OCI-LY7 (cell line): ENCODE measurements at regions not wholly inside any gene's neighbourhood (a gene's known extent, or its start where the extent isn't known, plus 50 kb on each side); places are given as distances from the start of the nearest gene placed in this dataset.

Experiments used
- BruUV-seq: library from RNA; stranded (reverse); fragments of 400-500 nt; replicated peaks from 2 replicates; lab custom pipeline; 2021; lab: Mats Ljungman, UMichigan
- CTCF ChIA-PET: fragments of 300-600 bp; sonication (Branson Sonifier 250); formaldehyde crosslinking; loops from one replicate; lab custom pipeline; 2022; ENCODE audit warnings: antibody characterized with exemption; ENCODE audit not compliant: unreplicated experiment; lab: Charles Lee
- POLR2A ChIA-PET: fragments of 300-600 bp; sonication (Branson Sonifier 250); formaldehyde crosslinking; loops from one replicate; lab custom pipeline; 2022; ENCODE audit warnings: antibody characterized with exemption; lab: Charles Lee
- DNase-seq: peaks from one replicate; pipeline ENCODE4 v3.0.0-alpha.2; 2015; ENCODE audit warnings: low spot score
- H2AFZ ChIP-seq: fragments of 200-600 bp; sonication (generic), shearing (Covaris generic); 2 replicates; pipeline ENCODE4 v1.6.1; 2014; ENCODE audit warnings: mild to moderate bottlenecking, antibody characterized with exemption, low read length, moderate library complexity
- H3K27ac ChIP-seq: fragments of 200-600 bp; sonication (generic); 2 replicates; pipeline ENCODE4 v1.5.1; 2014; ENCODE audit warnings: mixed run types, low read depth, mild to moderate bottlenecking, moderate library complexity, low read length, inconsistent platforms; ENCODE audit not compliant: poor library complexity, severe bottlenecking
- H3K36me3 ChIP-seq: fragments of 200-600 bp; sonication (generic); 2 replicates; pipeline ENCODE4 v1.6.1; 2014; ENCODE audit warnings: mild to moderate bottlenecking, antibody characterized with exemption, low read length, moderate library complexity, mixed read lengths; ENCODE audit not compliant: insufficient read depth
- H3K4me1 ChIP-seq: fragments of 200-600 bp; sonication (generic); 2 replicates; pipeline ENCODE4 v1.5.1; 2014; ENCODE audit warnings: mild to moderate bottlenecking, low read length; ENCODE audit not compliant: insufficient read depth, poor library complexity, severe bottlenecking
- H3K4me2 ChIP-seq: fragments of 200-600 bp; sonication (generic); 2 replicates; pipeline ENCODE4 v1.6.1; 2014; ENCODE audit warnings: mild to moderate bottlenecking, low read length
- H3K4me3 ChIP-seq: fragments of 200-600 bp; sonication (generic); 2 replicates; pipeline ENCODE4 v1.5.1; 2014; ENCODE audit warnings: mild to moderate bottlenecking, low read depth, low read length; ENCODE audit not compliant: poor library complexity, severe bottlenecking
- H3K79me2 ChIP-seq: fragments of 200-600 bp; sonication (generic); 2 replicates; pipeline ENCODE4 v1.6.1; 2016; ENCODE audit warnings: low read depth, mild to moderate bottlenecking, low read length, moderate library complexity, mixed read lengths; ENCODE audit not compliant: insufficient read depth
- H3K9me2 ChIP-seq: fragments of 200-600 bp; sonication (generic); 2 replicates; pipeline ENCODE4 v1.6.1; 2016; ENCODE audit warnings: mild to moderate bottlenecking, low read length, mixed read lengths; ENCODE audit not compliant: insufficient read depth
- H3K9me3 ChIP-seq: fragments of 200-600 bp; sonication (generic); 2 replicates; pipeline ENCODE4 v1.6.1; 2014; ENCODE audit warnings: mild to moderate bottlenecking, mixed run types, low read length, mixed read lengths
- H4K20me1 ChIP-seq: fragments of 200-600 bp; sonication (generic); 2 replicates; pipeline ENCODE4 v1.6.1; 2014; ENCODE audit warnings: mild to moderate bottlenecking, antibody characterized with exemption, low read length, moderate library complexity, mixed read lengths; ENCODE audit not compliant: insufficient read depth
- EZH2phosphoT487 ChIP-seq: fragments of 200-600 bp; sonication (generic); IDR thresholded peaks from 2 replicates; pipeline ENCODE4 v1.6.1; 2018; ENCODE audit warnings: low read depth, borderline replicate concordance, mild to moderate bottlenecking, mixed run types, antibody characterized with exemption, low read length, moderate library complexity, mixed read lengths
- intact Hi-C: fragments of 100-400 bp; cut with micrococcal nuclease; formaldehyde crosslinking; loops from one replicate; pipeline ENCODE4 v1.10.0; 2022; ENCODE audit not compliant: unreplicated experiment
- TF ChIP-seq, protein P1 (sequence below): fragments of 200-600 bp; sonication (generic); conservative IDR thresholded peaks from 2 replicates; pipeline ENCODE4 v1.5.1; 2014; ENCODE audit warnings: mild to moderate bottlenecking, antibody characterized with exemption, low read length, moderate library complexity, mixed read lengths

DNA sequence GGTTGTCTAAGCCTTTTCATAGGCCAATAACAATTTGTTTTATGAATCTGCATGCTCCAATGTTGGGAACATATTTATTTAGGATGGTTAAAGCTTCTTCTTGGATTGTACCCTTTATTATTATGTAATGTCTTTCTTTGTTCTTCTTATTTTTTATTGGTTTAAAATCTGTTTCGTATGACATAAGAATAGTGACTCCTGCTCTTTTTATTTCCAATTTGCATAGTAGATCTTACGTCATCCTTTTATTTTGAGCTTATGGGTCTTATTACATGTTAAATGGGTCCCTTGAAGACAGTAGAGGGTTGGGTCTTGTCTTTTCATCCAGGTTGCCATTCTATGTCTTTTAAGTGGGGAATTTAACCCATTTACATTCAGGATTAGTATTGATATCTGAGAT, 561.9 kb upstream of the GHITM start:
- Histone ChIP-seq H3K27ac (no peak overlapping the region), H3K36me3 (no peaks in the 10 kb centered on the region), H3K4me2 (no peak overlapping the region), H3K9me3 (no peaks in the 10 kb centered on the region), H3K79me2 (no peaks in the 10 kb centered on the region), H3K4me3 (no peak overlapping the region), H2AFZ (no peak overlapping the region), H4K20me1 (no peaks in the 10 kb centered on the region), H3K4me1 (no peaks in the 10 kb centered on the region), H3K9me2 (no peaks in the 10 kb centered on the region)
- no TSS peak for BruUV-seq
- ChIA-PET CTCF (no interaction called here), POLR2A (no interaction called here)
- TF ChIP-seq EZH2phosphoT487 = no peak
- TF ChIP-seq, protein P1, sequence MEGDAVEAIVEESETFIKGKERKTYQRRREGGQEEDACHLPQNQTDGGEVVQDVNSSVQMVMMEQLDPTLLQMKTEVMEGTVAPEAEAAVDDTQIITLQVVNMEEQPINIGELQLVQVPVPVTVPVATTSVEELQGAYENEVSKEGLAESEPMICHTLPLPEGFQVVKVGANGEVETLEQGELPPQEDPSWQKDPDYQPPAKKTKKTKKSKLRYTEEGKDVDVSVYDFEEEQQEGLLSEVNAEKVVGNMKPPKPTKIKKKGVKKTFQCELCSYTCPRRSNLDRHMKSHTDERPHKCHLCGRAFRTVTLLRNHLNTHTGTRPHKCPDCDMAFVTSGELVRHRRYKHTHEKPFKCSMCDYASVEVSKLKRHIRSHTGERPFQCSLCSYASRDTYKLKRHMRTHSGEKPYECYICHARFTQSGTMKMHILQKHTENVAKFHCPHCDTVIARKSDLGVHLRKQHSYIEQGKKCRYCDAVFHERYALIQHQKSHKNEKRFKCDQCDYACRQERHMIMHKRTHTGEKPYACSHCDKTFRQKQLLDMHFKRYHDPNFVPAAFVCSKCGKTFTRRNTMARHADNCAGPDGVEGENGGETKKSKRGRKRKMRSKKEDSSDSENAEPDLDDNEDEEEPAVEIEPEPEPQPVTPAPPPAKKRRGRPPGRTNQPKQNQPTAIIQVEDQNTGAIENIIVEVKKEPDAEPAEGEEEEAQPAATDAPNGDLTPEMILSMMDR = no peak
- intact Hi-C loops = no loop called here
- no peak for DNase-seq

- Histone ChIP-seq H3K9me2 (no peaks in the 10 kb centered on the region), H3K4me1 (no peaks in the 10 kb centered on the region), H2AFZ (no peak overlapping the region), H3K79me2 (no peaks in the 10 kb centered on the region), H3K9me3 (no peaks in the 10 kb centered on the region), H3K4me2 (no peak overlapping the region), H4K20me1 (no peaks in the 10 kb centered on the region), H3K4me3 (no peak overlapping the region), H3K36me3 (no peaks in the 10 kb centered on the region), H3K27ac (no peak overlapping the region)
- intact Hi-C loops = no loop called here
- ChIA-PET CTCF (no interaction called here), POLR2A (no interaction called here)
- no peak for DNase-seq
- TF ChIP-seq, protein P1 = no peak
- TF ChIP-seq EZH2phosphoT487 = no peak
- no TSS peak for BruUV-seq
Observed at GRCh38 chr10:83580373-83581012, 558.8 kb upstream of the GHITM start.

- H3K9me2 ChIP-seq = no peaks in the 10 kb centered on the region
- no peak overlapping the region for H2AFZ ChIP-seq
- H3K4me3 ChIP-seq = no peak overlapping the region
- POLR2A ChIA-PET = interaction anchor here (0.6 kb wide), 1 partner anchor 16 kb away, joined by 4 read pairs; no protein-coding TSS in a partner anchor
- TF ChIP-seq EZH2phosphoT487 = no peak
- TF ChIP-seq, protein P1 = no peak
- intact Hi-C loops = no loop called here
- H3K36me3 ChIP-seq = no peaks in the 10 kb centered on the region
- no peaks in the 10 kb centered on the region for H3K4me1 ChIP-seq
- no peak overlapping the region for H3K27ac ChIP-seq
- no TSS peak for BruUV-seq
- no peaks in the 10 kb centered on the region for H3K9me3 ChIP-seq
- no peak overlapping the region for H3K4me2 ChIP-seq
- CTCF ChIA-PET = no interaction called here
- H4K20me1 ChIP-seq = no peaks in the 10 kb centered on the region
- no peak for DNase-seq
- H3K79me2 ChIP-seq = no peaks in the 10 kb centered on the region
Observed at GRCh38 chr10:83582407-83583095, 556.8 kb upstream of the GHITM start.
